ENCODE measurements at regions not wholly inside any gene's neighbourhood (a gene's known extent, or its start where the extent isn't known, plus 50 kb on each side); places are given as distances from the start of the nearest gene placed in this dataset.

DNA sequence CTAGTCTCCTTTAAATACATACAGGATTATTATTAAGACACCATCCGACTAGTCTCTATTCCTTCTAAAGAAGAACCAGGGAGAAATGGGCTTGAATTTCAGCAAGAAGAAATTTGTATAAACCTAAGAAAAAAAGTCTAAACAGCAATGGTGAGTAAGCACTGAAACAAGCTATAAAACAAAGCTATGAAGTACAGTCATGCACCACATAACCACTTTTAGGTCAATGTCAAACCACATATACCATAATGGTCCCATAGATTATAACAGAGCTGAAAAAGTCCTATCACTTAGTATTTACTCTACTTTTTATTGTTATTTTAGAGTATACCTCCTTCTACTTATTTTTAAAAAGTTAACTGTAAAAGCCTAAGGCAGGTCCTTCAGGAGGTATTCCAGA is 102.0 kb upstream of the NFIB start:
- H3K4me3 ChIP-seq = no peak overlapping the region
- no peak for DNase-seq (ENCODE audit: extremely low spot score)
- H3K4me1 ChIP-seq = peaks cover 0 to 6% (median 0%) of the 10 kb centered on the region in 4 donors
- intact Hi-C loops (cut with DNase I) = no loop called here
- TF ChIP-seq POLR2A (IDR thresholded peaks at IDR 0.05; ENCODE audit: low read depth) = no peak
- TF ChIP-seq EP300 (IDR thresholded peaks at IDR 0.05) = no peak
- TF ChIP-seq, protein P1, sequence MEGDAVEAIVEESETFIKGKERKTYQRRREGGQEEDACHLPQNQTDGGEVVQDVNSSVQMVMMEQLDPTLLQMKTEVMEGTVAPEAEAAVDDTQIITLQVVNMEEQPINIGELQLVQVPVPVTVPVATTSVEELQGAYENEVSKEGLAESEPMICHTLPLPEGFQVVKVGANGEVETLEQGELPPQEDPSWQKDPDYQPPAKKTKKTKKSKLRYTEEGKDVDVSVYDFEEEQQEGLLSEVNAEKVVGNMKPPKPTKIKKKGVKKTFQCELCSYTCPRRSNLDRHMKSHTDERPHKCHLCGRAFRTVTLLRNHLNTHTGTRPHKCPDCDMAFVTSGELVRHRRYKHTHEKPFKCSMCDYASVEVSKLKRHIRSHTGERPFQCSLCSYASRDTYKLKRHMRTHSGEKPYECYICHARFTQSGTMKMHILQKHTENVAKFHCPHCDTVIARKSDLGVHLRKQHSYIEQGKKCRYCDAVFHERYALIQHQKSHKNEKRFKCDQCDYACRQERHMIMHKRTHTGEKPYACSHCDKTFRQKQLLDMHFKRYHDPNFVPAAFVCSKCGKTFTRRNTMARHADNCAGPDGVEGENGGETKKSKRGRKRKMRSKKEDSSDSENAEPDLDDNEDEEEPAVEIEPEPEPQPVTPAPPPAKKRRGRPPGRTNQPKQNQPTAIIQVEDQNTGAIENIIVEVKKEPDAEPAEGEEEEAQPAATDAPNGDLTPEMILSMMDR (IDR thresholded peaks at IDR 0.05) = no peak
- TF ChIP-seq POLR2AphosphoS5 (IDR thresholded peaks at IDR 0.05) = no peak
- H3K27ac ChIP-seq (replicated peaks in 1 of 4) = no peak overlapping the region
- H3K27me3 ChIP-seq = no peaks in the 10 kb centered on the region
- H3K9me3 ChIP-seq = peaks cover 0 to 9% (median 4%) of the 10 kb centered on the region in 4 donors
- no peaks in the 10 kb centered on the region for H3K36me3 ChIP-seq
- WGBS = 90% methylated on average over 1 of the region's 1 CpG

DNA sequence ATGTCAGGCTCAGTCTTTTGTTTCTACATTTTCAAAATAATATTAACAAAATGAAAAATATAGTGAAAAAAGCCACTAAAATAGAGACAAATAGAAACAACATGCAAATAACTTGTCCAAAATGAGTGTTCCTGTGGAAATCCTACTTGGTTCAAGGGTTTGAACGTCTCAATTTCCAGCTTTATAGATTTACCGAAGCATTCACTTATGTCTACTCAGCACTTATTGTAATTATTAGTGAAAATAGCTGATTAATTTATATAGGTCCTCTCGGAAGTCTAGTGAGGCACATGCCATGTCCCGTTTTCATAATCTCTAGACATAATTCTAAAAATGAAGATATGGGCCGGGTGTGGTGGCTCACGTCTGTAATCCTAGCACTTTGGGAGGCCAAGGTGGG is 99.9 kb upstream of the NFIB start:
- H3K27ac ChIP-seq (replicated peaks in 1 of 4) = no peak overlapping the region
- DNase-seq (ENCODE audit: extremely low spot score) = no peak
- H3K9me3 ChIP-seq = peaks cover 0 to 9% (median 4%) of the 10 kb centered on the region in 4 donors
- H3K27me3 ChIP-seq = no peaks in the 10 kb centered on the region
- WGBS = 96% methylated on average over 6 of the region's 6 CpGs
- H3K4me1 ChIP-seq = peaks cover 0 to 5% (median 0%) of the 10 kb centered on the region in 4 donors
- TF ChIP-seq EP300 (IDR thresholded peaks at IDR 0.05) = no peak
- no peak for TF ChIP-seq POLR2AphosphoS5 (IDR thresholded peaks at IDR 0.05)
- TF ChIP-seq, protein P1 (IDR thresholded peaks at IDR 0.05) = no peak
- no peak for TF ChIP-seq POLR2A (IDR thresholded peaks at IDR 0.05; ENCODE audit: low read depth)
- no peaks in the 10 kb centered on the region for H3K36me3 ChIP-seq
- no peak overlapping the region for H3K4me3 ChIP-seq
- intact Hi-C loops (cut with DNase I) = no loop called here

DNA sequence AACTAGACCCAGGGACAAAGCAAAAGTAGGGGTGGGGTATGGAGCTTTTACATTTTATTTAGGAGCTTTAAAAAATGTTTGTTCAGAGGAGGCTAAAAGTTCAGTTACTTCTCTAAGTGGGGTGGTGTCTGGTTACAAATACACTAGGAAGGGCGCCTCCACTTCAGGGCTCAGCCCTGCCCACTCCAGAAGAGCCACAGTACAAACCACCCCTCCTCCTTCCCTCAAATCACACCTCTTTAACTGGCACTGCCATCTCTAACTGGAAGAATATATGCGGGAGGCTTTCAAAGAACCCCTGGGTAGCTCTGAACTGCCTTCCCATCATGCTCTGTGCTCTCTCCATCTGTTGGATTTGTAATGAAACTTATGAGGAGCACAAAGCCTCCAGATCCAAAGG is 98.8 kb upstream of the NFIB start:
- DNase-seq (ENCODE audit: extremely low spot score) = no peak
- Histone ChIP-seq H3K36me3 (no peaks in the 10 kb centered on the region), H3K4me3 (no peak overlapping the region), H3K9me3 (peaks cover 0 to 9% (median 4%) of the 10 kb centered on the region in 4 donors), H3K27ac (replicated peaks in 1 of 4) (no peak overlapping the region), H3K27me3 (no peaks in the 10 kb centered on the region), H3K4me1 (no peaks in the 10 kb centered on the region)
- TF ChIP-seq POLR2A (IDR thresholded peaks at IDR 0.05; ENCODE audit: low read depth) (no peak), EP300 (IDR thresholded peaks at IDR 0.05) (no peak)
- TF ChIP-seq, protein P1 (IDR thresholded peaks at IDR 0.05) = no peak
- intact Hi-C loops (cut with DNase I) = no loop called here
- 85% methylated on average over 2 of the region's 2 CpGs for WGBS

- Histone ChIP-seq H3K4me1 (no peaks in the 10 kb centered on the region), H3K27me3 (no peaks in the 10 kb centered on the region), H3K36me3 (no peaks in the 10 kb centered on the region), H3K4me3 (no peak overlapping the region), H3K27ac (replicated peaks in 1 of 4) (no peak overlapping the region), H3K9me3 (no peaks in the 10 kb centered on the region)
- TF ChIP-seq POLR2A (IDR thresholded peaks at IDR 0.05; ENCODE audit: low read depth) (no peak), EP300 (IDR thresholded peaks at IDR 0.05) (no peak), POLR2AphosphoS5 (IDR thresholded peaks at IDR 0.05) (no peak)
- TF ChIP-seq, protein P1 (IDR thresholded peaks at IDR 0.05) = no peak
- no peak for DNase-seq (ENCODE audit: extremely low spot score)
- intact Hi-C loops (cut with DNase I) = no loop called here
- 71% methylated on average over 2 of the region's 2 CpGs for WGBS
Measured at GRCh38 chr9:14406463-14406862, 92.5 kb upstream of the NFIB start.

DNA sequence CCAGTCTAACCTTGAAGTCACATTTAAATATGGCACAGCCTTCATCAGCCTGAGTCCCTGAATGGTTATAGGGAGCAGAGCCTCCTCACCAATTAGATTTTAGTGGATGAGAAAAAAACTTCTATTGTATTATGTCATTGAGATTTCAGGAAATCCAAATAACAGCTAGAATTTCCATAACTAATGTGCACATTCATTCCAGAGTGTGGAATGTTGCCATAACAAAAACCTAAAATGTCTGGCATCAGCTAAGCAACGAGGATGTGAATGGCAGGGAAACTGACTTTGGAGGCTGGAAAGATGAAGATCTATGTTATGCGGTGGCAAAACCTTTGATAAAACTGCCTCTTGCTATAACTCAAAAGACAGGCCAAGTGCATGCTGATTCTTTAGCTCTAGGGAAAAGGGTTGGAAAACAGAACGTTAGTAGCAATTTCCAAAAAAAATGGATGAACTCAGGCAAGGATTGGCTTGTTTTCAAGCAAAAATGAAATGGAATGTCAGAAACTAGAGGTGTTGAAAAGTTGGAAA is 91.3 kb upstream of the NFIB start:
- no peaks in the 10 kb centered on the region for H3K27me3 ChIP-seq
- H3K9me3 ChIP-seq = no peaks in the 10 kb centered on the region
- intact Hi-C loops (cut with DNase I) = no loop called here
- TF ChIP-seq EP300 (IDR thresholded peaks at IDR 0.05) (no peak), POLR2AphosphoS5 (IDR thresholded peaks at IDR 0.05) (no peak), POLR2A (IDR thresholded peaks at IDR 0.05; ENCODE audit: low read depth) (no peak)
- TF ChIP-seq, protein P1 (IDR thresholded peaks at IDR 0.05) = no peak
- no peak for DNase-seq (ENCODE audit: extremely low spot score)
- peaks cover 0 to 5% (median 1%) of the 10 kb centered on the region in 4 donors for H3K4me1 ChIP-seq
- H3K27ac ChIP-seq (replicated peaks in 1 of 4) = no peak overlapping the region
- no peaks in the 10 kb centered on the region for H3K36me3 ChIP-seq
- H3K4me3 ChIP-seq = no peak overlapping the region
- WGBS = 73% methylated on average over 3 of the region's 3 CpGs
